GM23338 (cell line): ENCODE measurements at regions not wholly inside any gene's neighbourhood (a gene's known extent, or its start where the extent isn't known, plus 50 kb on each side); places are given as distances from the start of the nearest gene placed in this dataset.

Experiments used
- ATAC-seq: fragments of 200-7000 bp; cut with Tn5 transposase; 3 replicates; pipeline ENCODE4 v1.9.1; 2020
- DNase-seq: peaks from one replicate; pipeline ENCODE4 v3.0.0-alpha.2; 2015; ENCODE audit warnings: low spot score
- H2AFZ ChIP-seq: fragments of 200-600 bp; sonication (generic); 2 replicates; pipeline ENCODE4 v1.8.0; 2016; ENCODE audit warnings: antibody characterized with exemption, mild to moderate bottlenecking, moderate library complexity
- H3F3A ChIP-seq: fragments of 200-600 bp; sonication (generic); replicated peaks from 2 replicates; pipeline ENCODE4 v1.8.0; 2017; ENCODE audit warnings: antibody characterized with exemption, mixed run types, low read depth
- H3K27ac ChIP-seq: fragments of 200-600 bp; sonication (generic); 2 replicates; pipeline ENCODE4 v1.6.1; 2016; ENCODE audit warnings: low read depth
- H3K27me3 ChIP-seq: fragments of 200-600 bp; sonication (generic); 2 replicates; pipeline ENCODE4 v1.8.0; 2016; ENCODE audit warnings: mild to moderate bottlenecking, mixed run types, moderate library complexity; ENCODE audit not compliant: insufficient read depth
- H3K36me3 ChIP-seq: fragments of 200-600 bp; sonication (generic); 2 replicates; pipeline ENCODE4 v1.8.0; 2016; ENCODE audit warnings: mild to moderate bottlenecking; ENCODE audit not compliant: insufficient read depth
- H3K4me1 ChIP-seq: fragments of 200-600 bp; sonication (generic); 2 replicates; pipeline ENCODE4 v1.8.0; 2016; ENCODE audit warnings: mild to moderate bottlenecking, moderate library complexity; ENCODE audit not compliant: insufficient read depth
- H3K4me2 ChIP-seq: fragments of 200-600 bp; sonication (generic); 2 replicates; pipeline ENCODE4 v1.7.1; 2017; ENCODE audit warnings: mixed run types
- H3K4me3 ChIP-seq: fragments of 200-600 bp; sonication (generic); 2 replicates; pipeline ENCODE4 v1.6.1; 2016; ENCODE audit warnings: mixed run types
- H3K79me2 ChIP-seq: fragments of 200-600 bp; sonication (generic); replicated peaks from 2 replicates; pipeline ENCODE4 v1.8.0; 2017; ENCODE audit warnings: mild to moderate bottlenecking; ENCODE audit not compliant: insufficient read depth
- H3K9me2 ChIP-seq: fragments of 200-600 bp; sonication (generic); 2 replicates; pipeline ENCODE4 v1.8.0; 2017; ENCODE audit not compliant: insufficient read depth
- H4K20me1 ChIP-seq: fragments of 200-600 bp; sonication (generic); replicated peaks from 2 replicates; pipeline ENCODE4 v1.8.0; 2017; ENCODE audit warnings: mild to moderate bottlenecking; ENCODE audit not compliant: insufficient read depth
- H3K27ac Mint-ChIP-seq: 2 replicates; pipeline ENCODE4 v1.8.0; 2020; ENCODE audit warnings: inconsistent platforms, mild to moderate bottlenecking, moderate library complexity, mixed read lengths
- H3K27me3 Mint-ChIP-seq: 3 replicates; pipeline ENCODE4 v1.8.0; 2022; ENCODE audit warnings: low read depth, mild to moderate bottlenecking, moderate library complexity, mixed read lengths, inconsistent platforms; ENCODE audit not compliant: insufficient read depth, poor library complexity
- H3K36me3 Mint-ChIP-seq: 3 replicates; pipeline ENCODE4 v1.8.0; 2021; ENCODE audit warnings: low read depth, mild to moderate bottlenecking, inconsistent platforms, moderate library complexity, mixed read lengths
- H3K4me1 Mint-ChIP-seq: 3 replicates; pipeline ENCODE4 v1.8.0; 2020; ENCODE audit warnings: mild to moderate bottlenecking, inconsistent platforms, mixed read lengths
- H3K4me3 Mint-ChIP-seq: 3 replicates; pipeline ENCODE4 v1.8.0; 2021; ENCODE audit warnings: moderate library complexity, mild to moderate bottlenecking, inconsistent platforms, mixed read lengths
- H3K9me3 Mint-ChIP-seq: 3 replicates; pipeline ENCODE4 v1.8.0; 2020; ENCODE audit warnings: moderate library complexity, mild to moderate bottlenecking, inconsistent platforms, mixed read lengths
- CTCF ChIP-seq, 2 experiments: fragments of 200-600 bp in 1 of 2; sonication (generic) in 1 of 2; conservative IDR thresholded peaks; 2 replicates each; pipeline versions ENCODE4 v1.5.1 to v1.6.1; 2016 to 2017; ENCODE audit warnings: antibody characterized with exemption in 2 of 2, low read depth in 2 of 2, mild to moderate bottlenecking in 2 of 2, moderate library complexity in 1 of 2
- ETS1 ChIP-seq: IDR thresholded peaks from 2 replicates; pipeline ENCODE4 v1.6.1; 2016; ENCODE audit warnings: antibody characterized with exemption
- EZH2 ChIP-seq: fragments of 200-600 bp; sonication (generic); IDR thresholded peaks from one replicate; pipeline ENCODE4 v1.8.0; 2017; ENCODE audit warnings: antibody characterized with exemption, mild to moderate bottlenecking, low read depth; ENCODE audit not compliant: unreplicated experiment
- EZH2phosphoT487 ChIP-seq: fragments of 200-600 bp; sonication (generic); IDR thresholded peaks from one replicate; pipeline ENCODE4 v1.8.1; 2018; ENCODE audit warnings: antibody characterized with exemption; ENCODE audit not compliant: unreplicated experiment
- JUNB ChIP-seq: IDR thresholded peaks from one replicate; pipeline ENCODE4 v1.6.1; 2016; ENCODE audit warnings: antibody characterized with exemption; ENCODE audit not compliant: unreplicated experiment
- NANOG ChIP-seq: IDR thresholded peaks from 2 replicates; pipeline ENCODE4 v1.6.1; 2016; ENCODE audit warnings: antibody characterized with exemption, borderline replicate concordance
- POLR2AphosphoS5 ChIP-seq: IDR thresholded peaks from 2 replicates; pipeline ENCODE4 v1.6.1; 2016; ENCODE audit warnings: antibody characterized with exemption, low read depth
- STAT1 ChIP-seq: IDR thresholded peaks from one replicate; pipeline ENCODE4 v1.6.1; 2016; ENCODE audit warnings: antibody characterized with exemption; ENCODE audit not compliant: unreplicated experiment
- ZNF331 ChIP-seq: fragments of 250-450 bp; sonication (Bioruptor Pico); IDR thresholded peaks from 2 replicates; pipeline ENCODE4 v1.5.0; 2020; ENCODE audit warnings: low read depth, mild to moderate bottlenecking, moderate library complexity
- ZNF462 ChIP-seq: fragments of 250-450 bp; sonication (Bioruptor Pico); IDR thresholded peaks from 2 replicates; pipeline ENCODE4 v1.5.0; 2020; ENCODE audit warnings: mild to moderate bottlenecking, moderate library complexity
- TF ChIP-seq, protein P1 (sequence below): IDR thresholded peaks from one replicate; pipeline ENCODE4 v1.6.1; 2018; ENCODE audit warnings: antibody characterized with exemption; ENCODE audit not compliant: unreplicated experiment

DNA sequence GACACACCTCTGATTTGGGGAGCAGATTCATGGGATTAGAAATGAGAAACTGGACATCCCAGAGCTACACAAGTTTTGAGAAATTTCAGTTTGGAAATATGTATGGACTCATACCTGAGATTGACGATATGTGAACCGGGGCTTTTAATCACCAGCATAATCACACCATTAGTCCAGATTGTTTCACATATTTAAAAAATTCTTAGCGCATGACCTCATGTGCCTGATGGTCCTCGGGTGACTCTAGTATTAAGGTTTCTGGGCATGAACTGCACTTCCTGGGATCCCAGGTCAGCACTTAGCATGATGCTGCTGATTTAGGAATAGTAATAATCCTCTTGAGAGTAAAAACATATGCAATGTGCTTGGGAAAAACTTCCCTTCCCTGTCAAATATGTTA lies 91.9 kb upstream of the BCOR start (continued):
- TF ChIP-seq POLR2AphosphoS5 (no peak), STAT1 (no peak), CTCF (conservative IDR thresholded peaks at IDR 0.05; ENCODE audit: low read depth in 2 of 2) (no peak), ZNF331 (CRISPR knock-in tag) (no peak), NANOG (no peak), EZH2 (no peak), JUNB (no peak), ETS1 (no peak), EZH2phosphoT487 (no peak)
- TF ChIP-seq, protein P1, sequence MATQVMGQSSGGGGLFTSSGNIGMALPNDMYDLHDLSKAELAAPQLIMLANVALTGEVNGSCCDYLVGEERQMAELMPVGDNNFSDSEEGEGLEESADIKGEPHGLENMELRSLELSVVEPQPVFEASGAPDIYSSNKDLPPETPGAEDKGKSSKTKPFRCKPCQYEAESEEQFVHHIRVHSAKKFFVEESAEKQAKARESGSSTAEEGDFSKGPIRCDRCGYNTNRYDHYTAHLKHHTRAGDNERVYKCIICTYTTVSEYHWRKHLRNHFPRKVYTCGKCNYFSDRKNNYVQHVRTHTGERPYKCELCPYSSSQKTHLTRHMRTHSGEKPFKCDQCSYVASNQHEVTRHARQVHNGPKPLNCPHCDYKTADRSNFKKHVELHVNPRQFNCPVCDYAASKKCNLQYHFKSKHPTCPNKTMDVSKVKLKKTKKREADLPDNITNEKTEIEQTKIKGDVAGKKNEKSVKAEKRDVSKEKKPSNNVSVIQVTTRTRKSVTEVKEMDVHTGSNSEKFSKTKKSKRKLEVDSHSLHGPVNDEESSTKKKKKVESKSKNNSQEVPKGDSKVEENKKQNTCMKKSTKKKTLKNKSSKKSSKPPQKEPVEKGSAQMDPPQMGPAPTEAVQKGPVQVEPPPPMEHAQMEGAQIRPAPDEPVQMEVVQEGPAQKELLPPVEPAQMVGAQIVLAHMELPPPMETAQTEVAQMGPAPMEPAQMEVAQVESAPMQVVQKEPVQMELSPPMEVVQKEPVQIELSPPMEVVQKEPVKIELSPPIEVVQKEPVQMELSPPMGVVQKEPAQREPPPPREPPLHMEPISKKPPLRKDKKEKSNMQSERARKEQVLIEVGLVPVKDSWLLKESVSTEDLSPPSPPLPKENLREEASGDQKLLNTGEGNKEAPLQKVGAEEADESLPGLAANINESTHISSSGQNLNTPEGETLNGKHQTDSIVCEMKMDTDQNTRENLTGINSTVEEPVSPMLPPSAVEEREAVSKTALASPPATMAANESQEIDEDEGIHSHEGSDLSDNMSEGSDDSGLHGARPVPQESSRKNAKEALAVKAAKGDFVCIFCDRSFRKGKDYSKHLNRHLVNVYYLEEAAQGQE = no peak

DNA sequence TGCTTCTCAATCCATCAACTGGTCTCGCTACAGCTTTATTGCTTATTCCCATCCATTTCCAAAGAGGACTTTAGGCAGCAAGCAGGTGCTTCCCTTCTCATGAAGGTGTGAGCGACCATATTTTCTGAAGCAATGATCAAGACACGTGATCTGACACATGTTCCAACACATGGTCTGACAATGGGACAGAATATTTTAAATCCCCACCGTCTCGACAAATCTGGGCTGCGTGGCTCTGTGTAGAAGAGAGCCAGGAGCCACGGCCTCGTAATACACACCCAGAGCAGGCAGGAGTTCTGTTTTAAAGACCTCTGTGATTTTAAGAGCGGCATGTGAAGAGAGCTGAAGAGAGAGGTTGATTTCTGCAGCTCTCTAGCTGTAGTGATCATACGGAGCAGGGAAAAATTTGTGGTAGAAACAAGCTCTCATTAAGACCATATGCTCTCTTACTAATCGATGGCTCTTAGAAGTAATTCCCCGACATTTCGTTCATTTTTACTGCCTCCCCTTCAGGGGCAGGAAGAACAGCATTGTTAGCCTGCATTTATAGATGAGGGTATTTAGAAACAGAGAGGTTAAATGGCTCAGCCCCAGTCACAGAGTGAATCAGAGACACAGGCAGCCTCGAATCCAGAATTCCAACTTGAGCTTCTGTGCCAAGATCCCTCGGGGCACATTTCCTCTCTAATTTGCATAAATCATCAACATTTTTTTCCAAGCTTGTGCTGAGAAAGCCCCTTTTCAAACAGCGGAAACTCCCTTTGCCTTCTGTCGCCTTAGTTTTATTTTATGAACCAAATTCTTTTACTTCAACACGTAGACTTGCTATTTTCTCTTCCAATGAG lies 91.0 kb upstream of the BCOR start:
- no peak for DNase-seq
- peaks cover 6% of the 10 kb centered on the region for H3K27me3 Mint-ChIP-seq
- H3K9me3 Mint-ChIP-seq = peaks cover 15% of the 10 kb centered on the region
- no peak overlapping the region for H3K4me3 Mint-ChIP-seq
- Histone ChIP-seq H4K20me1 (no peaks in the 10 kb centered on the region), H3K27me3 (no peaks in the 10 kb centered on the region), H3K27ac (no peak overlapping the region), H3K79me2 (no peaks in the 10 kb centered on the region), H3K36me3 (no peaks in the 10 kb centered on the region), H3K4me2 (no peak overlapping the region), H2AFZ (no peak overlapping the region), H3K9me2 (no peaks in the 10 kb centered on the region), H3K4me3 (no peak overlapping the region), H3F3A (no peaks in the 10 kb centered on the region), H3K4me1 (no peaks in the 10 kb centered on the region)
- H3K4me1 Mint-ChIP-seq = peaks cover 14% of the 10 kb centered on the region
- peaks cover 8% of the 10 kb centered on the region; the same call in 2 of the 3 replicates for H3K36me3 Mint-ChIP-seq
- no peak for ATAC-seq
- no peak overlapping the region for H3K27ac Mint-ChIP-seq
- TF ChIP-seq ZNF462 (CRISPR knock-in tag) = no peak
